Lung (tissue), 11 donors: ENCODE measurements at regions not wholly inside any gene's neighbourhood (a gene's known extent, or its start where the extent isn't known, plus 50 kb on each side); places are given as distances from the start of the nearest gene placed in this dataset.

Experiments used
- ATAC-seq: fragments of 200-7000 bp; cut with Tn5 transposase; one replicate; pipeline ENCODE4 v1.9.1; 2020; ENCODE audit warnings: moderate number of reproducible peaks; ENCODE audit not compliant: insufficient read depth, low FRiP score
- DNase-seq, 3 donors: peaks; one replicate each; pipeline ENCODE4 v3.0.0-alpha.2; 2013 to 2017
- H3K27ac ChIP-seq, 2 donors: one replicate each; pipeline ENCODE4 v1.5.1; 2013; ENCODE audit warnings: mild to moderate bottlenecking in 2 of 2, moderate library complexity in 2 of 2, control low read depth in 1 of 2, inconsistent platforms in 1 of 2, low read depth in 1 of 2, low read length in 1 of 2
- H3K27me3 ChIP-seq, 3 donors: one replicate each; pipeline ENCODE4 v1.5.1; 2013; ENCODE audit warnings: low read length in 2 of 3; ENCODE audit not compliant: control insufficient read depth in 3 of 3, insufficient read depth in 3 of 3
- H3K36me3 ChIP-seq, 4 donors: one replicate each; pipeline ENCODE4 v1.5.1; 2013; ENCODE audit warnings: low read length in 4 of 4, mild to moderate bottlenecking in 1 of 4, moderate library complexity in 1 of 4; ENCODE audit not compliant: control insufficient read depth in 4 of 4, insufficient read depth in 4 of 4
- H3K4me1 ChIP-seq, 5 donors: one replicate each; pipeline ENCODE4 v1.5.1; 2013; ENCODE audit warnings: low read length in 5 of 5, mild to moderate bottlenecking in 2 of 5, moderate library complexity in 1 of 5; ENCODE audit not compliant: control insufficient read depth in 5 of 5, insufficient read depth in 5 of 5
- H3K4me3 ChIP-seq: one replicate; pipeline ENCODE4 v1.5.1; 2013; ENCODE audit warnings: mild to moderate bottlenecking, control low read depth, moderate library complexity
- H3K9ac ChIP-seq, 2 donors: one replicate each; pipeline ENCODE4 v1.5.1; 2013; ENCODE audit warnings: low read length in 2 of 2, control low read depth in 1 of 2; ENCODE audit not compliant: insufficient read depth in 1 of 2
- H3K9me3 ChIP-seq, 4 donors: one replicate each; pipeline ENCODE4 v1.5.1; 2013; ENCODE audit warnings: low read length in 3 of 4, mild to moderate bottlenecking in 1 of 4, moderate library complexity in 1 of 4; ENCODE audit not compliant: control insufficient read depth in 4 of 4, insufficient read depth in 3 of 4
- CTCF ChIP-seq: IDR thresholded peaks from 2 replicates; pipeline ENCODE4 v1.5.1; 2012; ENCODE audit warnings: mild to moderate bottlenecking; ENCODE audit errors: control extremely low read depth, extremely low read depth
- WGBS, 2 donors: extraction: QIAGEN DNeasy Blood & Tissue Kit; methylation state at CpG; one replicate each; pipeline ENCODE4 v1.1.7; 2013; 5-methylcytosine and 5-hydroxymethylcytosine counted together
- donor health status: control.
- donor health status: control.
- donor health status: Bipolar disorder and iron deficiency.
- donor health status: healthy.
- donor health status: DM: yes; HTN: yes; CAD: no.

DNA sequence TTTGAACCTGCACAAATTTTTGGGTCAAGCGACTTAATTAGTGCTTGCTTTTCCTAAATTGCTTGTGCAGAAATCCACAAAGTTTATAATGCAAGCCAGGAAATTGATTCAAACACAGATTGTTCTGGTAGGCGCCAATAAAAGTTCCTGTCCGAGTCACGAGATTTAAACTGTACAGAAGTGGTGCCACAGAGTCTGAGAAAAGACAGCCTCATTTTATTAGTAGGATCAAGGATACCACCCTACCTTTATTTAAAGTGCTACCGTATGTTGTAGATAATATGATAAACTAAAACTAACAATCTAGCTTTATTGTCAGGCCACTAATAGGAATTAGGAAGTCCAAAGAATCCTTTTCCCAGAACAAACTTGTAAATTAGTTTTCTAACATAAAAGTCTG, 696.7 kb downstream of the TNS3 start:
- no peak for ATAC-seq
- WGBS, 2 donors: 60 to 67% methylated on average over 5 of the region's 5 CpGs
- Histone ChIP-seq H3K27me3 (no peaks in the 10 kb centered on the region), H3K36me3 (no peaks in the 10 kb centered on the region), H3K4me1 (no peaks in the 10 kb centered on the region), H3K9ac (no peak overlapping the region), H3K27ac (no peak overlapping the region), H3K9me3 (peaks cover 0 to 5% (median 2%) of the 10 kb centered on the region in 4 donors), H3K4me3 (no peak overlapping the region)
- TF ChIP-seq CTCF: no peak
- no peak for DNase-seq

GRCh38 chr7:46881507-46882127, 700.3 kb downstream of the TNS3 start:
- Histone ChIP-seq H3K27me3 (no peaks in the 10 kb centered on the region), H3K9me3 (no peaks in the 10 kb centered on the region), H3K4me3 (no peak overlapping the region), H3K36me3 (no peaks in the 10 kb centered on the region), H3K27ac (no peak overlapping the region), H3K9ac (no peak overlapping the region), H3K4me1 (no peaks in the 10 kb centered on the region)
- TF ChIP-seq CTCF: no peak
- ATAC-seq (no peak), DNase-seq (no peak)
- 81 to 87% methylated on average over 6 of the region's 6 CpGs for WGBS, 2 donors

DNA sequence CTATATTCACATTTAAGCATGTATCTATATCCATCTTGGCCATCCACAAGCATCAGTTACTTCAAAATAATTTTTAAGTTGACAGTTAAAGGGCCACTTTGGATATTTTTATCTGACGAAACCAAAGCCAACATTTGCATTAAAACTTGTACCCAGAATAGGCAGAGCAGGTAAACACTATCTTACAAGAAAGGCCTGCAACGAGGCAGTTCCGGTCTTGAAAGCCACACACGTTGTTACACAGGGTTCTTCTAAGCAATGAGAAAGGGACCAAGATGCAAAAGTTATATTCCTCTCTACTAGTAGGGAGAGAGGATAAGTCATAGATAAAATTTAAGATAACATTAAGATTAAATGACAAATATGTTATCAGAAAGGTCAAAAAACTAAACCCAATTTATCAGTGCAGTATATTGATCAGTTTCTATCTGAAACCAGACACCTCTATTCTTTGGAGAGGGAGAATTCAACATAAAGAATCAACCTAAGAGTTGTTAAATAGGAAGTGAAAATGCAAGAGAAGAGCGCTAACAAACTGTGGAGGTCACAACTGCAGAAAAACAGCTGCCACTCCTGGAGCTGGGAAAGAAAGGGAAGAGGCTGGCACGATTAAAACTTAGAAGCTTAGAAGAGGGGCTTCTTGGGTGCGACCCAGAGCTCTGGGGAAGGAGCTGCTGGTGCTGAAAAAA, 701.3 kb downstream of the TNS3 start:
- Histone ChIP-seq H3K36me3 (no peaks in the 10 kb centered on the region), H3K9ac (no peak overlapping the region), H3K9me3 (no peaks in the 10 kb centered on the region), H3K27me3 (no peaks in the 10 kb centered on the region), H3K27ac (no peak overlapping the region), H3K4me1 (no peaks in the 10 kb centered on the region), H3K4me3 (no peak overlapping the region)
- DNase-seq (no peak), ATAC-seq (no peak)
- WGBS, 2 donors: 75 to 77% methylated on average over 7 of the region's 7 CpGs
- no peak for TF ChIP-seq CTCF

GRCh38 chr7:46879783-46880182, 702.1 kb downstream of the TNS3 start:
- no peaks in the 10 kb centered on the region for H3K36me3 ChIP-seq
- H3K4me3 ChIP-seq: no peak overlapping the region
- no peak overlapping the region for H3K27ac ChIP-seq
- no peak overlapping the region for H3K9ac ChIP-seq
- peak in 2 of 3 donors; percentile 71 to 72 for DNase-seq
- ATAC-seq: no peak
- no peaks in the 10 kb centered on the region for H3K9me3 ChIP-seq
- WGBS, 2 donors: 63 to 76% methylated on average over 2 of the region's 2 CpGs
- no peak for TF ChIP-seq CTCF
- no peaks in the 10 kb centered on the region for H3K4me1 ChIP-seq
- H3K27me3 ChIP-seq: no peaks in the 10 kb centered on the region
